OCI-LY7 (cell line): ENCODE measurements at regions not wholly inside any gene's neighbourhood (a gene's known extent, or its start where the extent isn't known, plus 50 kb on each side); places are given as distances from the start of the nearest gene placed in this dataset.

ENCODE experiments used
- BruUV-seq: library from RNA; stranded (reverse); fragments of 400-500 nt; replicated peaks from 2 replicates; lab custom pipeline; 2021; lab: Mats Ljungman, UMichigan
- CTCF ChIA-PET: fragments of 300-600 bp; sonication (Branson Sonifier 250); formaldehyde crosslinking; loops from one replicate; lab custom pipeline; 2022; ENCODE audit warnings: antibody characterized with exemption; ENCODE audit not compliant: unreplicated experiment; lab: Charles Lee
- POLR2A ChIA-PET: fragments of 300-600 bp; sonication (Branson Sonifier 250); formaldehyde crosslinking; loops from one replicate; lab custom pipeline; 2022; ENCODE audit warnings: antibody characterized with exemption; lab: Charles Lee
- DNase-seq: peaks from one replicate; pipeline ENCODE4 v3.0.0-alpha.2; 2015; ENCODE audit warnings: low spot score
- H2AFZ ChIP-seq: fragments of 200-600 bp; sonication (generic), shearing (Covaris generic); 2 replicates; pipeline ENCODE4 v1.6.1; 2014; ENCODE audit warnings: mild to moderate bottlenecking, antibody characterized with exemption, low read length, moderate library complexity
- H3K27ac ChIP-seq: fragments of 200-600 bp; sonication (generic); 2 replicates; pipeline ENCODE4 v1.5.1; 2014; ENCODE audit warnings: mixed run types, low read depth, mild to moderate bottlenecking, moderate library complexity, low read length, inconsistent platforms; ENCODE audit not compliant: poor library complexity, severe bottlenecking
- H3K36me3 ChIP-seq: fragments of 200-600 bp; sonication (generic); 2 replicates; pipeline ENCODE4 v1.6.1; 2014; ENCODE audit warnings: mild to moderate bottlenecking, antibody characterized with exemption, low read length, moderate library complexity, mixed read lengths; ENCODE audit not compliant: insufficient read depth
- H3K4me1 ChIP-seq: fragments of 200-600 bp; sonication (generic); 2 replicates; pipeline ENCODE4 v1.5.1; 2014; ENCODE audit warnings: mild to moderate bottlenecking, low read length; ENCODE audit not compliant: insufficient read depth, poor library complexity, severe bottlenecking
- H3K4me2 ChIP-seq: fragments of 200-600 bp; sonication (generic); 2 replicates; pipeline ENCODE4 v1.6.1; 2014; ENCODE audit warnings: mild to moderate bottlenecking, low read length
- H3K4me3 ChIP-seq: fragments of 200-600 bp; sonication (generic); 2 replicates; pipeline ENCODE4 v1.5.1; 2014; ENCODE audit warnings: mild to moderate bottlenecking, low read depth, low read length; ENCODE audit not compliant: poor library complexity, severe bottlenecking
- H3K79me2 ChIP-seq: fragments of 200-600 bp; sonication (generic); 2 replicates; pipeline ENCODE4 v1.6.1; 2016; ENCODE audit warnings: low read depth, mild to moderate bottlenecking, low read length, moderate library complexity, mixed read lengths; ENCODE audit not compliant: insufficient read depth
- H3K9me2 ChIP-seq: fragments of 200-600 bp; sonication (generic); 2 replicates; pipeline ENCODE4 v1.6.1; 2016; ENCODE audit warnings: mild to moderate bottlenecking, low read length, mixed read lengths; ENCODE audit not compliant: insufficient read depth
- H3K9me3 ChIP-seq: fragments of 200-600 bp; sonication (generic); 2 replicates; pipeline ENCODE4 v1.6.1; 2014; ENCODE audit warnings: mild to moderate bottlenecking, mixed run types, low read length, mixed read lengths
- H4K20me1 ChIP-seq: fragments of 200-600 bp; sonication (generic); 2 replicates; pipeline ENCODE4 v1.6.1; 2014; ENCODE audit warnings: mild to moderate bottlenecking, antibody characterized with exemption, low read length, moderate library complexity, mixed read lengths; ENCODE audit not compliant: insufficient read depth
- CTCF ChIP-seq: fragments of 200-600 bp; sonication (generic); conservative IDR thresholded peaks from 2 replicates; pipeline ENCODE4 v1.5.1; 2014; ENCODE audit warnings: mild to moderate bottlenecking, antibody characterized with exemption, low read length, moderate library complexity, mixed read lengths
- EZH2phosphoT487 ChIP-seq: fragments of 200-600 bp; sonication (generic); IDR thresholded peaks from 2 replicates; pipeline ENCODE4 v1.6.1; 2018; ENCODE audit warnings: low read depth, borderline replicate concordance, mild to moderate bottlenecking, mixed run types, antibody characterized with exemption, low read length, moderate library complexity, mixed read lengths
- intact Hi-C: fragments of 100-400 bp; cut with micrococcal nuclease; formaldehyde crosslinking; loops from one replicate; pipeline ENCODE4 v1.10.0; 2022; ENCODE audit not compliant: unreplicated experiment

GRCh38 chr3:117358717-117359314 is 649.2 kb downstream of the TUSC7 start:
- Histone ChIP-seq H3K9me2 (no peaks in the 10 kb centered on the region), H3K4me1 (no peaks in the 10 kb centered on the region), H4K20me1 (no peaks in the 10 kb centered on the region), H3K4me3 (no peak overlapping the region), H3K27ac (no peak overlapping the region), H3K79me2 (no peaks in the 10 kb centered on the region), H3K4me2 (no peak overlapping the region), H3K9me3 (no peaks in the 10 kb centered on the region), H2AFZ (no peak overlapping the region), H3K36me3 (no peaks in the 10 kb centered on the region)
- ChIA-PET POLR2A (interaction anchor here (0.7 kb wide), 1 partner anchor 634 kb away, joined by 3 read pairs; no protein-coding TSS in a partner anchor), CTCF (no interaction called here)
- no TSS peak for BruUV-seq
- TF ChIP-seq CTCF: no peak
- no peak for TF ChIP-seq EZH2phosphoT487
- intact Hi-C loops: no loop called here
- no peak for DNase-seq

- Histone ChIP-seq H3K27ac (no peak overlapping the region), H4K20me1 (no peaks in the 10 kb centered on the region), H3K4me2 (no peak overlapping the region), H3K9me3 (no peaks in the 10 kb centered on the region), H2AFZ (no peak overlapping the region), H3K36me3 (no peaks in the 10 kb centered on the region), H3K9me2 (no peaks in the 10 kb centered on the region), H3K4me3 (no peak overlapping the region), H3K4me1 (no peaks in the 10 kb centered on the region), H3K79me2 (no peaks in the 10 kb centered on the region)
- no TSS peak for BruUV-seq
- TF ChIP-seq EZH2phosphoT487: no peak
- no peak for TF ChIP-seq CTCF
- no peak for DNase-seq
- ChIA-PET POLR2A (interaction anchor here (0.6 kb wide), 1 partner anchor 1466 kb away, joined by 3 read pairs; no protein-coding TSS in a partner anchor), CTCF (no interaction called here)
- intact Hi-C loops: no loop called here
Measured at GRCh38 chr3:117366574-117366973, 657.0 kb downstream of the TUSC7 start.

DNA sequence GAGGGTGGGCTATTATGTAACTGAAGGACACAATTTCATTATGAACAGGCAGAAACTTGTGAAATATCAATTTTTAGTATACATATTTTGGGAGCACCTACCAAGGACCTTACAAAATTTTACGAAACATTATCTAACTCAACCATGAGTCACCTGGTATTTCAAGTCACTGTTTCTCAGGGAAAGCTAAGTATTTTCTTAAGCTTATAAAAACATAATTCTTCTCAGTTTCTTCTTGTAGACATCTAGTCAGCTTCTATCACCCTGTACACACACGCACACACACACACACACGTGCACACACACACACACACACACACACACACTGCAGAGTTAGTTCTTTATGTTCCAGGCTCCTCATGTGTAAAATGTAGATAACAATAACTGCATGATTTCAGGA is 658.3 kb downstream of the TUSC7 start:
- ChIA-PET CTCF (no interaction called here), POLR2A (no interaction called here)
- DNase-seq: no peak
- TF ChIP-seq EZH2phosphoT487 (no peak), CTCF (no peak)
- Histone ChIP-seq H3K4me1 (no peaks in the 10 kb centered on the region), H2AFZ (no peak overlapping the region), H3K4me3 (no peak overlapping the region), H3K9me3 (no peaks in the 10 kb centered on the region), H3K79me2 (no peaks in the 10 kb centered on the region), H3K27ac (no peak overlapping the region), H3K9me2 (no peaks in the 10 kb centered on the region), H3K4me2 (no peak overlapping the region), H4K20me1 (no peaks in the 10 kb centered on the region), H3K36me3 (no peaks in the 10 kb centered on the region)
- intact Hi-C loops: no loop called here
- no TSS peak for BruUV-seq
